G401 (cell line): ENCODE measurements at regions not wholly inside any gene's neighbourhood (a gene's known extent, or its start where the extent isn't known, plus 50 kb on each side); places are given as distances from the start of the nearest gene placed in this dataset.

Source experiments
- DNase-seq: peaks from one replicate; pipeline ENCODE4 v3.0.0-alpha.2; 2015; ENCODE audit warnings: low spot score
- in situ Hi-C: cut with HindIII; loops from 2 replicates; pipeline ENCODE4 v1.10.0; 2016; ENCODE audit warnings: low sequenced_read_pairs, mixed read lengths

GRCh38 chr13:65914716-65915115 is 1315.4 kb downstream of the PCDH9 start:
- in situ Hi-C loops: no loop called here
- DNase-seq: no peak

DNA sequence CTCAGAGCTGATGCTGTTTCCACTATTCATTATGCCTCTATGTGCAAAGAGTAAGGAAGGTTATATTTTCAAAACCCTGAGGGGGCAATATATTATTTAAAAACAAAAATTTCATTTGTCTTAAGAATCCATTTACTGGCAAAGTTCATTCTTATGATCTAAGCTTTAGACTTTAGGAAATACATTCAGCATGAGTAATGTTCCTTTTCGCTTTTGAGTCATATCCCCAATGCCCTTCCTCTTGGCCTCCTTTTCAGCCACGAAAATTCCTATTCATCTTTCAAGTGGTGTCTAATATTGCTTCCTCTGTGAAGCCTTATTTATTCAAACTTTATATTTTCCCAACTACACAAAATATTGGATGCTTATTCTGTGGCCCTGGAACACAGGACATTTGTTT is 1317.0 kb downstream of the PCDH9 start:
- in situ Hi-C loops: no loop called here
- DNase-seq: no peak

DNA sequence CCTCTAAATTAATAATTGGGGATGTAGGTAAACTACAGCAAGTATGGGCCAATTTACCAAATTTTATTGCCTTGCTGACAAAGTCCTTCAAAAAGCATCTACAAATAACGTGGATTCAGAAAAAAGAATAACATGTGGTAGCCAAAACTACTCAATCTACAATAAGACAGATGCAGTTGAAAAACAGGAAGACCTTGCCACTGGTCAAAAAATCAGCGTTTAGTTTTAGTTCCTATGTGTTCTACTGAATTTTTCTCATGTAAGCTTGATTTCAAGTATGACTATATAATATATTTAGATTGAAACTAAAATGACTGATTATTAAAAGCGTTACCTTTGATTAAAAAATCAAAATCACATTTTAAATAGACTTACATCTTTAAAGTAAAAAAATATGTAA is 1317.6 kb downstream of the PCDH9 start:
- no peak for DNase-seq
- in situ Hi-C loops: no loop called here

DNA sequence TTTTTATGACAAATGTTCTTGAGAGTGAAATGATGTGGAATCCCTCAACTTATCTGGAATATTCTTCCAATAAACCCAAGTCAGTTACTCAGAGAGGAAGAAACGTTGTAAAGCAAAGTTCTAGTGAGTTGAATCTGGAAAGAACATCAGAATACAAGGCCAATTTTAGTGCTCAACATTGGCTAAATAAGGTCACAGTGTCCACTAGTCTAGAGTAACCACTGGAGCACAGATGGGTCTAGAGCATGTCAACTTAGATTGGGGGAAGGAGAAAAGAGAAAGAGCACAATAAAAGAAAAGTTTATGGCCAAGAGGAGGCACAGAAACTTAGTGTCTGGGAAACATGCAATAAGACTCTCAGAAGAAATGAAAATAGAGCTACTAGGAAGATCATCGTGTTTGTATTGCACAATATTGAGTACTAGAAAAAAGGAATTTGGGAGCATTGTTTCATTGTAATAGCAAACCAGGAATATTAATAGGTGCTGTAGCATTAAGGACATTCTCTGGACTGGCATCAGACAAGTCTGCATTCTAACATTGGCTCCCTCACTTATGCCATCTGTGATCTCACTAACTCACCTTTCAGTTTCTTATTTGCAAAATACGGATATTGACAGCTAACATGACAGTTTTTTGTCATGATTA is 1318.5 kb downstream of the PCDH9 start:
- DNase-seq: no peak
- in situ Hi-C loops: no loop called here

DNA sequence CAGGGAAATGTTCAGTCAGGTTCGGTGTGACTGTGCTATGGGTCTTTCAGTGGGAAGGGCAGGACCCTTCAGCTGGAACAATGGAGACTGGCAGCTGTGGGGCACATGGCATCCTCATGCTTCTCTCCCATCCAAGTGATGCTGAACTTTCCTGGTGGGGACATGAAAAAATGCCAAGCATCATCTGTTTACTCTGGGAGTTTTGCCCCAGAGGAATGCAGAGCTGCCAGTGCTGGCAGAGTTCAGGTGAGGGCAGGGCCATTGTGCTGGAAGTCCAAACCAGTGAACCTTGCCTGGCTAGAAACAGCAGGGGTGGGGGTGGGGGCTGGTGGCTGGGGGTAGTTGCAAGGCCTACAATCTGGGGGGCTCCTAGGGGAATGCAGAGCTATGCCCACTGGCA is 1320.6 kb downstream of the PCDH9 start:
- in situ Hi-C loops: no loop called here
- no peak for DNase-seq

DNA sequence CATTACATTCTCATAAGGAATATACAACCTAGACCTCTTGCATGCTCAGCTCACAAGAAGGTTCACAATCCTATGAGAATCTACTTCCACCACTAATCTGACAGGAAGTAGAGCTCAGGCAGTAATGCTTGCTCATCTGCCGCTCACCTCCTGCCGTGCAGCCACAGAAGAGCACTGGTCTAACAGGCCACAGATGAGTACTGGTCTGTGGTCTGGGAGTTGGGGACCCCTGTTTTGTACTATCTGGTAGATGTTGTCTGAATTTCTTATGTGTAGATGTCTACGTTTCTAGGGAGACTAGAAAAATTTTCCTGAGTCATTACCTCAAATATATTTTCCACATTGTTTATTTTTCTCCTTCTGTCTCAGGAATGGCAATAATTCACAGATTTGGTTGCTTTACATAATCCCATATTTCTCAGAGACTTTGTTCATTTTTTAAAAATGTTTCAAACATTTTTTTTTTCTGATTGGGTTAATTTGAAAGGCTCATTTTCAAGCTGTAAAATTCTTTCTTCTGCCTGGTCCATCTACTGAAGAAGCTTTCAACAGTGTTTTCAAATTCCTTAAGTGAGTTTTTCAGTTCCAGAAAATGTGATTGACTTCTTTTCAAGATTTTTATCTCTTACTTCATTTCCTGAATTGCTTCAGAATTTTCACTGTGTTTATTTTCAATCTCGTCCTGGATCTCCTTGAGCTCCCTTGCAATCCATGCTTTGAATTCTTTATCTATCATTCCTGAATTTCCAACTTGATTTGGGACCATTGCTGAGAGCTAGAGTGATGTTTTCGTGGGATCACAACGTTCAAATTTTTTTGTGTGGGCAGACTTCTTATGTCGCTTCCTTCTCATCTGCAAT is 1322.2 kb downstream of the PCDH9 start:
- in situ Hi-C loops: no loop called here
- DNase-seq: no peak

DNA sequence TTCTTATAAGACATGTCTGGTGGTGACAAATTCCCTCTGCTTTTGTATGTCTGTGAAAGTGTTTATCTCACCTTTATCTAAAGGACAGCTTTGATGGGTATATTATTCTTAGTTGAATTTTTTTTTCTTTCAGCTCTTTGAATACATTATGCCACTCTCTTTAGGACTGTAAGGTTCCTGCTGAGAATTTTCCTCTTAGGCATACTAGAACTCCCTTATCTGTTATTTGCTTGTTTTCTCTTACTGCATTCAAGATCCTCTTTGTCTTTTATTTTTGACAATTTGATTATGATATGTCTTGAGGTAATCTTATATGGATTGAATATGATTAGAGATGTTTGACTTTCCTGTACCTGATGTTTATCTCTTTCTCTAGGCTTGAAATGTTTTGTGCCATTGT is 1328.4 kb downstream of the PCDH9 start:
- no peak for DNase-seq

DNA sequence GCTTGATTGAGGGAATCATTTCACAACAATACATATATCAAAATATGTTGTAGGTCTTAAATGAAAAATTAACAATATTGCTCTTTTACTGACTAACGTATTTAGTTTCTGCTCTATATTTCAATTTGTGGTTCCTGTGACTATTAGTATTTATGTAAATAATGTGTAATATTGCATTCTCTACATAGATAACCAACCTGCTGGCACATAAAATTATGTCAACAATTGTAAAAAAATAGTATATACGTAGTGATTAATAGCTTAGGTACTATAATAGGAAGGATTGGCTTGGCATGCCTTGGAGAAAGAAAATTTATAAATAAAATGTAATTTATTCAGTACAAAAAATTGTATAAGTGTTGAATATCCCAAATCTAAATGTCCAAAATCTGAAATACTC is 1336.1 kb downstream of the PCDH9 start:
- in situ Hi-C loops: no loop called here
- DNase-seq: no peak

More for the DNA sequence above, 1328.4 kb downstream of the PCDH9 start:
- in situ Hi-C loops: no loop called here

DNA sequence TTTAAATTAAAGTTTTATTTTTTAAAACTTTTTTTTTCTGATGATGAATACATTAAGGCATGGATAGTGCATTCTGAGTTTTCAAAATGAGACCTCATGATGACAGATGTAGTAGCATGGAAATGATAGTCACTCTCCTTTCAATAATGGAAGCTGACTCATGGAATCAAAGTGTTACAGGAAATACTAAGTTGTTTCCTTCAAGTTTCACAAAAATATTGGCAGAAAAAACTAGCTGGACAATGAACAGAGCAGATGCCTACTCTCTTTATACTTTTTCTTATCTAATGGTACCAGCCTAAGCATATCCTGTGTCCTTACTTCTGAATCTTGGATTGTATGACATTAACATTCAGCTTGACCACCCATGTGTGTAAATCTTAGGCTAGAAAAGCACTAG is 1337.3 kb downstream of the PCDH9 start:
- in situ Hi-C loops: no loop called here

GRCh38 chr13:65889368-65889767 is 1340.8 kb downstream of the PCDH9 start:
- in situ Hi-C loops: no loop called here
- no peak for DNase-seq

More for the DNA sequence above, 1337.3 kb downstream of the PCDH9 start:
- no peak for DNase-seq

DNA sequence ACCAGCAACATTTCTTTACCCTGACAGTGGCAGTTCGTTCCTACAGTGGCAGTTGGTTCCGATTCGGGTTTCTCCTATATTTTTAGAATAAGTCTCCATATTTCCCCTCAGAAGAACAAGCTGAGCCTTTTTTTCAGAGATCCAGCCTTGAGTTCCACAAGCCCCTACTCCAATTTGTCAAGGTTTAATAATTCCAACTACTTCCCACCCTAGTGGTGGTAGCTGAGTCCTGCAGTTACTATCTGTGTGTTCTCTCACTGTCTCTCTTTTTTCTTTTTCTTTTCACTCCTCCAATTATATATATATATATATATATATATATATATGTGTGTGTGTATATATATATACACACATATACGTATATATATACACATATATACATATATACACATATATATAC is 1347.3 kb downstream of the PCDH9 start:
- no peak for DNase-seq
- in situ Hi-C loops: no loop called here

GRCh38 chr13:65881561-65882155 is 1348.5 kb downstream of the PCDH9 start:
- DNase-seq: no peak
- in situ Hi-C loops: no loop called here

DNA sequence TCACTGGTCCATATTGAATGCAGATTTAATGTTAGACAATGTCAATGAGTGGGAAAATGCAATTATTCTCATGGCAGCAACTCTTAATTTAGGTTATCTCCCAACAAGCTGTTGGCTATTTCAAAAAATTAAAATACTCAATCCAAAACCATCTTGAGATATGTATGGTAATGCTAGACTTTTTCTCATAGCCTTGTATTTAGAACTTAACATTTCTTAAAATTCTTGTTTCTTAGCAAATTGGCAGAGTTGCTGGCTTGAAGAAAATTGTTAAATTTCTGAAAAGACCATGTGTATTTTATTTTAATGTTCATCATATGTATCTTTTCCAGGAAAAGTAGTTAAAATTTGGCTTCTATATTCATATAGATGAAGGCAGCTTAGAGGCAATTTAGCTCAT is 1355.1 kb downstream of the PCDH9 start:
- DNase-seq: no peak
- in situ Hi-C loops: no loop called here

GRCh38 chr13:65872448-65872847 is 1357.7 kb downstream of the PCDH9 start:
- in situ Hi-C loops: no loop called here
- DNase-seq: no peak

DNA sequence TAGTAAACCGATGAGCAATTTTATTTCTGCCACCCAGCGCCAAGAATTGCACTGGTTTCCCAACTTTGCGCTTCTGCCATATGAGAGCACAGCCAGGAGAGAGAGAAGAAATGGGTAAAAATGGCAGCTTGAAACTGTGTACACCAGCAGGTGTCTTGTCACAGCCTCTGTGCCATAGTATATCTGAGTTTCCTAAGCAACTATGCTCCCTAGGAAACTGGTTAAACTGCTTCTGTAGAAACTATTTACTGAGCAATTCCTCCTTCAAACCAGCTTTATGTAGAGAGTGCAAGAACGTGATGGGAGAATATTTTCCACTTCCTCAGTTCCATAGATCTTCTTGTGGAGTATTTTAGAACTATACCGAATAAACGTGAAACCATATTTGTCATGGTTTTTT is 1361.3 kb downstream of the PCDH9 start:
- DNase-seq: no peak
- in situ Hi-C loops: no loop called here

GRCh38 chr13:65868099-65868498 is 1362.0 kb downstream of the PCDH9 start:
- in situ Hi-C loops: no loop called here
- DNase-seq: no peak

GRCh38 chr13:65866138-65866537 is 1364.0 kb downstream of the PCDH9 start:
- in situ Hi-C loops: no loop called here
- no peak for DNase-seq

DNA sequence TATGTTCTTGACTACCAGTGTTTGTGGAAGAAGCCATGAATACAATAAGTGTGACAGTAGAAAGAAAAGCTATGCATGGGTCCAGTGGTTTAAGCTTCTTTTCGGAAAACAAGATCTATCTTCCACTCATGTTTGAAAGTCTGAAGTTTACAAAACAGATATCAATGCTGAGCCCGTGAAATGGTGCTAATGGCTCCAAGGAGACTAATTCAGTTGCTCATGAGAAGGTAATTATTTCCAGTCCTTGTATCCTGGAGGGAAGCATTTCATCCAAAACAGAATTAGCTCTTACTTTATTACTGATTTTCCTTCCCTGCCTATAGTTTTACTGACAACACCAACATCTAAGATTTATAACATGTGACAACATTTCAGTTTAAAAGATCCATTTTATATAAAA is 1364.9 kb downstream of the PCDH9 start:
- no peak for DNase-seq
- in situ Hi-C loops: no loop called here

- no peak for DNase-seq
- in situ Hi-C loops: no loop called here
Measured at GRCh38 chr13:65864039-65864438, 1366.1 kb downstream of the PCDH9 start.

DNA sequence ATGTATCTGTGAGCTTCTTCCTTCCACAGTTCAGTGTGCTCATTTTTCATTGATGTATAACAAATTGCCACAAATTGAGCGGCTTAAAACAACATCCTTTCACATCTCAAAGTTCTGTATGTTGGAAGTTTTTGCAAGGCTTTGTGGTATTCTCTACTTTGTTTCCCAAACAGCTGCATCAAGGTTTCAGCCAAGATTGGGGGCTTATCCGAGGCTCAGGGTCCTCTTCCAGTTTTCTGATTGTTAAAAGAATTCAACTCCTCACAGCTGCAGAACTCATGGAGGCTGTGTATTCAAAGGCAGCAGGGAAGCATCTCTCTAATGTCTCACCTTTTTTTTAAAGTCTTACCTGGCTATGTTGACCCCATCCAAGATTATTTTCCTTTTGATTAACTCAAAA is 1369.8 kb downstream of the PCDH9 start:
- in situ Hi-C loops: no loop called here

More for the DNA sequence above, 1369.8 kb downstream of the PCDH9 start:
- DNase-seq: no peak
